ENCODE measurements at regions not wholly inside any gene's neighbourhood (a gene's known extent, or its start where the extent isn't known, plus 50 kb on each side); places are given as distances from the start of the nearest gene placed in this dataset.

- Histone ChIP-seq H3K9me3 (ENCODE audit: low read length) (no peaks in the 10 kb centered on the region), H3K9me2 (ENCODE audit: insufficient read depth, low read length) (no peaks in the 10 kb centered on the region), H3K9ac (ENCODE audit: low read length) (no peak overlapping the region), H3K79me2 (replicated peaks; ENCODE audit: insufficient read depth, low read length) (no peaks in the 10 kb centered on the region), H3K4me2 (ENCODE audit: low read length) (no peak overlapping the region), H3K4me3 (ENCODE audit: low read length) (no peak overlapping the region), H3F3A (ENCODE audit: insufficient read depth, low read length, poor library complexity, severe bottlenecking) (no peaks in the 10 kb centered on the region), H3K27me3 (ENCODE audit: insufficient read depth, low read depth, low read length) (no peaks in the 10 kb centered on the region), H3K36me3 (ENCODE audit: insufficient read depth, low read length) (no peaks in the 10 kb centered on the region), H3K27ac (ENCODE audit: low read length) (no peak overlapping the region), H2AFZ (ENCODE audit: low read depth, low read length) (no peak overlapping the region), H4K20me1 (ENCODE audit: insufficient read depth) (no peaks in the 10 kb centered on the region)
- no peak for TF ChIP-seq SMC3 (conservative IDR thresholded peaks at IDR 0.05; ENCODE audit: poor library complexity)
- no peak for TF ChIP-seq MXI1 (conservative IDR thresholded peaks at IDR 0.05; ENCODE audit: poor library complexity, severe bottlenecking)
- no peak for TF ChIP-seq TAF1 (IDR thresholded peaks at IDR 0.05; ENCODE audit: low read depth)
- TF ChIP-seq, protein P1, sequence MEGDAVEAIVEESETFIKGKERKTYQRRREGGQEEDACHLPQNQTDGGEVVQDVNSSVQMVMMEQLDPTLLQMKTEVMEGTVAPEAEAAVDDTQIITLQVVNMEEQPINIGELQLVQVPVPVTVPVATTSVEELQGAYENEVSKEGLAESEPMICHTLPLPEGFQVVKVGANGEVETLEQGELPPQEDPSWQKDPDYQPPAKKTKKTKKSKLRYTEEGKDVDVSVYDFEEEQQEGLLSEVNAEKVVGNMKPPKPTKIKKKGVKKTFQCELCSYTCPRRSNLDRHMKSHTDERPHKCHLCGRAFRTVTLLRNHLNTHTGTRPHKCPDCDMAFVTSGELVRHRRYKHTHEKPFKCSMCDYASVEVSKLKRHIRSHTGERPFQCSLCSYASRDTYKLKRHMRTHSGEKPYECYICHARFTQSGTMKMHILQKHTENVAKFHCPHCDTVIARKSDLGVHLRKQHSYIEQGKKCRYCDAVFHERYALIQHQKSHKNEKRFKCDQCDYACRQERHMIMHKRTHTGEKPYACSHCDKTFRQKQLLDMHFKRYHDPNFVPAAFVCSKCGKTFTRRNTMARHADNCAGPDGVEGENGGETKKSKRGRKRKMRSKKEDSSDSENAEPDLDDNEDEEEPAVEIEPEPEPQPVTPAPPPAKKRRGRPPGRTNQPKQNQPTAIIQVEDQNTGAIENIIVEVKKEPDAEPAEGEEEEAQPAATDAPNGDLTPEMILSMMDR (IDR thresholded peaks at IDR 0.05; ENCODE audit: poor library complexity, severe bottlenecking): no peak
- TF ChIP-seq POLR2AphosphoS5 (IDR thresholded peaks at IDR 0.05): no peak
- TF ChIP-seq, protein P2, sequence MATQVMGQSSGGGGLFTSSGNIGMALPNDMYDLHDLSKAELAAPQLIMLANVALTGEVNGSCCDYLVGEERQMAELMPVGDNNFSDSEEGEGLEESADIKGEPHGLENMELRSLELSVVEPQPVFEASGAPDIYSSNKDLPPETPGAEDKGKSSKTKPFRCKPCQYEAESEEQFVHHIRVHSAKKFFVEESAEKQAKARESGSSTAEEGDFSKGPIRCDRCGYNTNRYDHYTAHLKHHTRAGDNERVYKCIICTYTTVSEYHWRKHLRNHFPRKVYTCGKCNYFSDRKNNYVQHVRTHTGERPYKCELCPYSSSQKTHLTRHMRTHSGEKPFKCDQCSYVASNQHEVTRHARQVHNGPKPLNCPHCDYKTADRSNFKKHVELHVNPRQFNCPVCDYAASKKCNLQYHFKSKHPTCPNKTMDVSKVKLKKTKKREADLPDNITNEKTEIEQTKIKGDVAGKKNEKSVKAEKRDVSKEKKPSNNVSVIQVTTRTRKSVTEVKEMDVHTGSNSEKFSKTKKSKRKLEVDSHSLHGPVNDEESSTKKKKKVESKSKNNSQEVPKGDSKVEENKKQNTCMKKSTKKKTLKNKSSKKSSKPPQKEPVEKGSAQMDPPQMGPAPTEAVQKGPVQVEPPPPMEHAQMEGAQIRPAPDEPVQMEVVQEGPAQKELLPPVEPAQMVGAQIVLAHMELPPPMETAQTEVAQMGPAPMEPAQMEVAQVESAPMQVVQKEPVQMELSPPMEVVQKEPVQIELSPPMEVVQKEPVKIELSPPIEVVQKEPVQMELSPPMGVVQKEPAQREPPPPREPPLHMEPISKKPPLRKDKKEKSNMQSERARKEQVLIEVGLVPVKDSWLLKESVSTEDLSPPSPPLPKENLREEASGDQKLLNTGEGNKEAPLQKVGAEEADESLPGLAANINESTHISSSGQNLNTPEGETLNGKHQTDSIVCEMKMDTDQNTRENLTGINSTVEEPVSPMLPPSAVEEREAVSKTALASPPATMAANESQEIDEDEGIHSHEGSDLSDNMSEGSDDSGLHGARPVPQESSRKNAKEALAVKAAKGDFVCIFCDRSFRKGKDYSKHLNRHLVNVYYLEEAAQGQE (IDR thresholded peaks at IDR 0.05; ENCODE audit: borderline replicate concordance): no peak
- TF ChIP-seq EZH2 (IDR thresholded peaks at IDR 0.05; ENCODE audit: borderline replicate concordance, insufficient read depth, low read length, poor library complexity, severe bottlenecking): no peak
- TF ChIP-seq RAD21 (conservative IDR thresholded peaks at IDR 0.05): no peak
- no peak for TF ChIP-seq EP300 (conservative IDR thresholded peaks at IDR 0.05; ENCODE audit: poor library complexity, severe bottlenecking)
Measured at GRCh38 chr12:97753332-97753731, 290.7 kb downstream of the RMST start.

- no peak for TF ChIP-seq POLR2AphosphoS5 (IDR thresholded peaks at IDR 0.05)
- H3F3A ChIP-seq (ENCODE audit: insufficient read depth, low read length, poor library complexity, severe bottlenecking): no peaks in the 10 kb centered on the region
- H3K79me2 ChIP-seq (replicated peaks; ENCODE audit: insufficient read depth, low read length): no peaks in the 10 kb centered on the region
- no peaks in the 10 kb centered on the region for H3K9me2 ChIP-seq (ENCODE audit: insufficient read depth, low read length)
- H3K27ac ChIP-seq (ENCODE audit: low read length): no peak overlapping the region
- H3K9me3 ChIP-seq (ENCODE audit: low read length): no peaks in the 10 kb centered on the region
- H4K20me1 ChIP-seq (ENCODE audit: insufficient read depth): no peaks in the 10 kb centered on the region
- no peaks in the 10 kb centered on the region for H3K27me3 ChIP-seq (ENCODE audit: insufficient read depth, low read depth, low read length)
- H2AFZ ChIP-seq (ENCODE audit: low read depth, low read length): no peak overlapping the region
- H3K4me3 ChIP-seq (ENCODE audit: low read length): no peak overlapping the region
- H3K9ac ChIP-seq (ENCODE audit: low read length): no peak overlapping the region
- no peaks in the 10 kb centered on the region for H3K36me3 ChIP-seq (ENCODE audit: insufficient read depth, low read length)
- no peak overlapping the region for H3K4me2 ChIP-seq (ENCODE audit: low read length)
Measured at GRCh38 chr12:97754306-97754705, 291.7 kb downstream of the RMST start.

All from neural cell (in vitro differentiated cells).